ENCODE measurements at regions not wholly inside any gene's neighbourhood (a gene's known extent, or its start where the extent isn't known, plus 50 kb on each side); places are given as distances from the start of the nearest gene placed in this dataset.

GRCh38 chr6:25138233-25138933 lies 140.8 kb upstream of the CARMIL1 start:
- TF ChIP-seq YY1 (IDR thresholded peaks at IDR 0.05; ENCODE audit: low read depth, low read length) (peak; percentile 21; the same call in 1 of the 2 replicates), CTCF (IDR thresholded peaks at IDR 0.05 in 2 of 3, conservative IDR thresholded peaks at IDR 0.05 in 1 of 3; ENCODE audit: control insufficient read depth in 2 of 3, extremely low read depth in 1 of 3, insufficient read depth in 1 of 3, low read depth in 3 of 3, low read length in 3 of 3) (peak; percentile 6 to 39 (median 25); a peak in 2 of 6 replicates), TCF3 (IDR thresholded peaks at IDR 0.05; ENCODE audit: borderline replicate concordance, insufficient read depth, low read depth, low read length) (no peak), NFYB (IDR thresholded peaks at IDR 0.05; ENCODE audit: insufficient read depth, low read depth, low read length) (no peak), EZH2 (IDR thresholded peaks at IDR 0.05; ENCODE audit: borderline replicate concordance, control insufficient read depth, low read depth, low read length) (no peak), DPF2 (IDR thresholded peaks at IDR 0.05) (peak; percentile 40; the same call in 1 of the 2 replicates), SIN3A (IDR thresholded peaks at IDR 0.05; ENCODE audit: low read depth, low read length) (0 out of 2 replicates have a peak, but pooled peaks have one; percentile 31), BHLHE40 (IDR thresholded peaks at IDR 0.05; ENCODE audit: borderline replicate concordance in 1 of 2, low read depth in 2 of 2, low read length in 1 of 2) (0 out of 4 replicates have a peak, but pooled peaks of 1 of the 2 experiments have one; percentile 14), RAD51 (IDR thresholded peaks at IDR 0.05) (no peak)

Measured in GM12878 (cell line).